ENCODE measurements at regions not wholly inside any gene's neighbourhood (a gene's known extent, or its start where the extent isn't known, plus 50 kb on each side); places are given as distances from the start of the nearest gene placed in this dataset.

DNA sequence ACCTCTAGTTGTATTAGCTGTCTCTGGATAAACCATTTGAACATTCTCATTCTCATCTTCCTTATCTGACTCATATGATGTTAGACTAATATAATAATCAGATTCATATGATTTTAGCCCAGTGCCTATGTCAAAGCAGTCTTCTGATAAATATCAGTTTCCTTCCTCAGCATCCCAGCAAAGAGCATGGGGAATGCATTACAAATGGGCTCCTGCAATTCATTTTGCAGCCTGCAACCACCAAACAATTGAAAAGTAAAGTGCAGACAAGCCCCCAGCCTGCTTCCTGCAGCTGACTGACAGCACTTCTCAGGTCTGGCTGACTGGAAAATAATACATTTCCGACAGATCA is 78.2 kb upstream of the STAC start:
- no peak for DNase-seq

- no peak for DNase-seq
Observed at GRCh38 chr3:36302626-36303025, 77.7 kb upstream of the STAC start.

DNA sequence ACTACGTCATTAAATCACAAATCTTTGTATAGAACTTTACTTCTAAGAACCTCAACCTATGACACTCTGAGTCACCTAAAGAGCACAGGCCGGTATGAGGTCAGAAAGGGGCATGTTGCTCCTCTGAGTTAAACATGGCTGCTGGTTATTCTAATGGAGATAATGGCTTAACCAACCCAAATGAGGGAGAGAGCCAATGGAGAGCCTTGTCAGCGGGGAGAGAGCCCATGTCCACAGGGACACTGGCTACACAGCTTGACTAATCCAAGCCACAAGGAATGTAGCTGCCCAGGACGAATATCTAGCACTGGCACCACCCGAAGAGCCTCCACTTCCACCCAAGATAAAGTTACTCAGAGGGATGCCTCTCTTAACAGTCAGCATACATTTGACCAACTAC is 77.0 kb upstream of the STAC start:
- no peak for DNase-seq

GRCh38 chr3:36305929-36306520 is 74.3 kb upstream of the STAC start:
- DNase-seq, result no peak

- no peak for DNase-seq
Observed at GRCh38 chr3:36309092-36309491, 71.2 kb upstream of the STAC start.

DNA sequence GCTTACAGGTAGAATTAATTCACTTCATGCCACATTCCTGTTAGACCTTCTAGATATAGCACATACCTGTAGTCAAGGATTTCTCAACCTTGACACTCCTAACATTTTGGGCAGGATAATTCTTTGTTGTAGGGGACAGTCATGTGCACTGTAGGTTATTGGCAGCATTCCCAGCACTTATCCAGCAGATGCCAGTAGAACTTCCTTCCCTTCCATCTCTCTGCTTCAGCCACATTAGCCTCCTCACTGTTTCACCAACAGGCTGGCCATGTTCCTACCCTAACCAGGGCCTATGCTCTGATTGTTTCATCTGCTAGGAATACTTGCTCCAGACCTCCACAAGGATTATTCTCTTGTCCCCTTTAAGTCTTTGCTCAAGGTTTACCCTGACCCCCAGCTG is 68.0 kb upstream of the STAC start:
- no peak for DNase-seq

- no peak for DNase-seq
Observed at GRCh38 chr3:36317915-36318314, 62.4 kb upstream of the STAC start.

- no peak for DNase-seq
Observed at GRCh38 chr3:36318621-36319200, 61.6 kb upstream of the STAC start.

DNA sequence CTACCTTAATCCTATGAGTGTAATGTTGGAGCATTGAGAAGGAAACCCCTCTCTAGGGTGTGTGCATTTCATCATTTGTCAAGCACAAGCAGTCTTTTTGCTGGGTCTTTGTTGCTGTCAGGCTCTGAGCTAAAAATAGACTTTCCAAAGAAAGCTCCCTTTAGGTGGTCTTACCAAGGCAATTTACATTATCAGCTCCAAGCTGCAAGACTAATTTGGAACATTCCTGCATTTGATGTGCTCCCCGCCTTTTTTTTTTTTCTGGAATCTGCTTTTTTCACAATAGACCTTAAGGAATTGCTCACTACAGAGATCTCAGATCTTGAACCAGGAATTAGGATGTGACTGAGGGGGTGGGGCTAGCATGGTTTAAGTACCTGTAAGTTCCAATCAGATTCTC is 60.6 kb upstream of the STAC start:
- DNase-seq, result no peak
